Trophoblast cell (in vitro differentiated cells and primary cell): ENCODE measurements at regions not wholly inside any gene's neighbourhood (a gene's known extent, or its start where the extent isn't known, plus 50 kb on each side); places are given as distances from the start of the nearest gene placed in this dataset.
"Not testable (repeated sequence)": the region's sequence is repeated elsewhere in the genome, so short reads cannot be mapped to it uniquely, and the experiment has no call there.

Source experiments
- DNase-seq, 2 donors: peaks; one replicate each; pipeline ENCODE4 v3.0.0-alpha.2; 2016
- H2AFZ ChIP-seq: 2 replicates; pipeline ENCODE4 v1.6.1; 2013; ENCODE audit warnings: low read length, moderate library complexity, mild to moderate bottlenecking; ENCODE audit not compliant: insufficient read depth, poor library complexity
- H2AK5ac ChIP-seq: 2 replicates; pipeline ENCODE4 v1.6.1; 2013; ENCODE audit warnings: mild to moderate bottlenecking, low read length
- H2BK120ac ChIP-seq: 2 replicates; pipeline ENCODE4 v1.6.1; 2013; ENCODE audit warnings: low read length, mild to moderate bottlenecking, moderate library complexity; ENCODE audit not compliant: insufficient read depth, poor library complexity
- H2BK12ac ChIP-seq: 2 replicates; pipeline ENCODE4 v1.6.1; 2013; ENCODE audit warnings: mild to moderate bottlenecking, low read length, moderate library complexity
- H2BK5ac ChIP-seq: 2 replicates; pipeline ENCODE4 v1.6.1; 2013; ENCODE audit warnings: low read length, low read depth, moderate library complexity, mild to moderate bottlenecking; ENCODE audit not compliant: poor library complexity
- H3K14ac ChIP-seq: 2 replicates; pipeline ENCODE4 v1.6.1; 2013; ENCODE audit warnings: mild to moderate bottlenecking, low read length
- H3K18ac ChIP-seq: 2 replicates; pipeline ENCODE4 v1.6.1; 2013; ENCODE audit warnings: mild to moderate bottlenecking, low read length
- H3K23ac ChIP-seq: 2 replicates; pipeline ENCODE4 v1.6.1; 2013; ENCODE audit warnings: low read length
- H3K27ac ChIP-seq: 2 replicates; pipeline ENCODE4 v1.5.1; 2013; ENCODE audit warnings: low read depth, mild to moderate bottlenecking, inconsistent platforms, low read length, moderate library complexity
- H3K27me3 ChIP-seq: 2 replicates; pipeline ENCODE4 v1.6.1; 2013; ENCODE audit warnings: inconsistent platforms, mild to moderate bottlenecking, low read length, moderate library complexity; ENCODE audit not compliant: insufficient read depth
- H3K36me3 ChIP-seq, 2 experiments: 1 replicate in 1 of 2; 2 replicates in 1 of 2; pipeline ENCODE4 v1.6.1; 2013; ENCODE audit warnings: low read length in 2 of 2, mild to moderate bottlenecking in 2 of 2, moderate library complexity in 1 of 2; ENCODE audit not compliant: insufficient read depth in 2 of 2, control insufficient read depth in 1 of 2
- H3K4ac ChIP-seq: 2 replicates; pipeline ENCODE4 v1.6.1; 2013; ENCODE audit warnings: low read depth, mild to moderate bottlenecking, low read length, moderate library complexity
- H3K4me1 ChIP-seq, 2 experiments: 1 replicate in 1 of 2; 2 replicates in 1 of 2; pipeline ENCODE4 v1.6.1; 2013; ENCODE audit warnings: low read length in 2 of 2, mild to moderate bottlenecking in 2 of 2, moderate library complexity in 1 of 2; ENCODE audit not compliant: insufficient read depth in 2 of 2, control insufficient read depth in 1 of 2
- H3K4me2 ChIP-seq: 2 replicates; pipeline ENCODE4 v1.6.1; 2013; ENCODE audit warnings: inconsistent platforms, mild to moderate bottlenecking, low read length, moderate library complexity
- H3K4me3 ChIP-seq: 2 replicates; pipeline ENCODE4 v1.5.1; 2013; ENCODE audit warnings: mild to moderate bottlenecking, low read depth, low read length, inconsistent platforms
- H3K79me1 ChIP-seq: one replicate; pipeline ENCODE4 v1.6.1; 2013; ENCODE audit warnings: low read length
- H3K79me2 ChIP-seq: 2 replicates; pipeline ENCODE4 v1.6.1; 2013; ENCODE audit warnings: low read length, mild to moderate bottlenecking; ENCODE audit not compliant: control insufficient read depth, insufficient read depth, poor library complexity
- H3K9ac ChIP-seq: 2 replicates; pipeline ENCODE4 v1.6.1; 2013; ENCODE audit warnings: mild to moderate bottlenecking, low read length
- H3K9me3 ChIP-seq: 2 replicates; pipeline ENCODE4 v1.6.1; 2013; ENCODE audit warnings: low read depth, mild to moderate bottlenecking, control low read depth, inconsistent platforms, low read length; ENCODE audit not compliant: insufficient read depth
- H4K12ac ChIP-seq: 2 replicates; pipeline ENCODE4 v1.6.1; 2013; ENCODE audit warnings: low read depth, mild to moderate bottlenecking, low read length, moderate library complexity
- H4K8ac ChIP-seq: 2 replicates; pipeline ENCODE4 v1.6.1; 2013; ENCODE audit warnings: low read depth, mild to moderate bottlenecking, low read length, moderate library complexity
- H4K91ac ChIP-seq: one replicate; pipeline ENCODE4 v1.6.1; 2013; ENCODE audit warnings: low read depth, mild to moderate bottlenecking, low read length, moderate library complexity
- WGBS: extraction: QIAGEN DNeasy Blood & Tissue Kit; methylation state at CpG from one replicate; pipeline ENCODE4 v1.1.7; 2013; ENCODE audit warnings: missing lambda C conversion rate; ENCODE audit not compliant: insufficient read length, insufficient coverage; ENCODE audit errors: extremely low coverage; 5-methylcytosine and 5-hydroxymethylcytosine counted together

- H3K36me3 ChIP-seq: no peaks in the 10 kb centered on the region
- no peaks in the 10 kb centered on the region for H3K9me3 ChIP-seq
- no peak overlapping the region for H3K9ac ChIP-seq
- no peaks in the 10 kb centered on the region for H3K4me1 ChIP-seq
- no peak overlapping the region for H4K8ac ChIP-seq
- no peak overlapping the region for H2BK5ac ChIP-seq
- no peaks in the 10 kb centered on the region for H3K79me2 ChIP-seq
- no peak overlapping the region for H2BK12ac ChIP-seq
- H3K4ac ChIP-seq: no peak overlapping the region
- no peak overlapping the region for H3K18ac ChIP-seq
- H4K91ac ChIP-seq: no peak overlapping the region
- no peak overlapping the region for H3K23ac ChIP-seq
- no peak overlapping the region for H3K4me3 ChIP-seq
- no CpG with 5 or more reads among the region's 10 CpGs for WGBS
- DNase-seq: peak; percentile 77 to 81
- H2AFZ ChIP-seq: no peak overlapping the region
- H3K27me3 ChIP-seq: no peaks in the 10 kb centered on the region
- no peak overlapping the region for H3K14ac ChIP-seq
- H3K27ac ChIP-seq: no peak overlapping the region
- H3K79me1 ChIP-seq: no peaks in the 10 kb centered on the region
- no peak overlapping the region for H2BK120ac ChIP-seq
- H2AK5ac ChIP-seq: no peak overlapping the region
- no peak overlapping the region for H3K4me2 ChIP-seq
- H4K12ac ChIP-seq: no peak overlapping the region
Observed at GRCh38 chr13:71290963-71291841, 575.8 kb downstream of the DACH1 start.

GRCh38 chr13:71289980-71290379 is 577.0 kb downstream of the DACH1 start:
- H3K14ac ChIP-seq, H2AFZ ChIP-seq, H2BK120ac ChIP-seq, H4K91ac ChIP-seq, H3K9ac ChIP-seq, H3K79me1 ChIP-seq, DNase-seq, H2AK5ac ChIP-seq, H3K18ac ChIP-seq, H3K4me2 ChIP-seq, H3K27me3 ChIP-seq, H2BK5ac ChIP-seq, H3K36me3 ChIP-seq, H3K4me3 ChIP-seq, H3K23ac ChIP-seq, H3K79me2 ChIP-seq, H3K4me1 ChIP-seq, H2BK12ac ChIP-seq, H3K9me3 ChIP-seq, H3K4ac ChIP-seq, H4K12ac ChIP-seq, H4K8ac ChIP-seq, H3K27ac ChIP-seq: not testable (repeated sequence)
- WGBS: no CpG with 5 or more reads among the region's 3 CpGs

- H3K9me3 ChIP-seq: no peaks in the 10 kb centered on the region
- no CpG with 5 or more reads among the region's 1 CpG for WGBS
- no peak overlapping the region for H2BK12ac ChIP-seq
Observed at GRCh38 chr13:71285700-71286099, 581.3 kb downstream of the DACH1 start.

GRCh38 chr13:71278512-71278911 is 588.5 kb downstream of the DACH1 start:
- Histone ChIP-seq H3K79me1 (no peaks in the 10 kb centered on the region), H4K8ac (no peak overlapping the region), H3K36me3 (no peaks in the 10 kb centered on the region), H3K27me3 (no peaks in the 10 kb centered on the region), H3K9me3 (no peaks in the 10 kb centered on the region), H4K12ac (no peak overlapping the region), H3K4me3 (no peak overlapping the region), H3K4me1 (no peaks in the 10 kb centered on the region), H2BK120ac (no peak overlapping the region), H3K14ac (no peak overlapping the region), H3K27ac (no peak overlapping the region), H2AK5ac (no peak overlapping the region), H3K4me2 (no peak overlapping the region), H3K18ac (no peak overlapping the region), H3K23ac (no peak overlapping the region), H2BK5ac (no peak overlapping the region), H3K79me2 (no peaks in the 10 kb centered on the region), H3K4ac (no peak overlapping the region), H4K91ac (no peak overlapping the region), H3K9ac (no peak overlapping the region), H2AFZ (no peak overlapping the region), H2BK12ac (no peak overlapping the region)
- DNase-seq: no peak
- no CpG with 5 or more reads among the region's 2 CpGs for WGBS

More at GRCh38 chr13:71285700-71286099, 581.3 kb downstream of the DACH1 start:
- Histone ChIP-seq H3K4me2 (no peak overlapping the region), H2AFZ (no peak overlapping the region), H3K79me2 (no peaks in the 10 kb centered on the region), H2BK5ac (no peak overlapping the region), H3K79me1 (no peaks in the 10 kb centered on the region), H3K4me1 (no peaks in the 10 kb centered on the region), H3K23ac (no peak overlapping the region), H3K27ac (no peak overlapping the region), H4K91ac (no peak overlapping the region), H3K4me3 (no peak overlapping the region), H2BK120ac (no peak overlapping the region), H3K18ac (no peak overlapping the region), H3K36me3 (no peaks in the 10 kb centered on the region), H3K27me3 (no peaks in the 10 kb centered on the region), H3K4ac (no peak overlapping the region), H2AK5ac (no peak overlapping the region), H4K8ac (no peak overlapping the region), H3K9ac (no peak overlapping the region), H3K14ac (no peak overlapping the region), H4K12ac (no peak overlapping the region)
- DNase-seq: no peak
